Inflammatory macrophage treated with lipopolysaccharide for 1 hour (primary cell): ENCODE measurements at regions not wholly inside any gene's neighbourhood (a gene's known extent, or its start where the extent isn't known, plus 50 kb on each side); places are given as distances from the start of the nearest gene placed in this dataset.

ENCODE experiments used
- DNase-seq, 2 donors: peaks; one replicate each; pipeline ENCODE4 v3.0.0-alpha.2; 2020 to 2022

GRCh38 chr12:13375583-13376345, 179.2 kb downstream of the EMP1 start:
- DNase-seq: no peak

- no peak for DNase-seq
Observed at GRCh38 chr12:13374793-13375192, 178.3 kb downstream of the EMP1 start.

- DNase-seq: no peak
Observed at GRCh38 chr12:13373803-13374202, 177.3 kb downstream of the EMP1 start.

GRCh38 chr12:13373131-13373530, 176.6 kb downstream of the EMP1 start:
- no peak for DNase-seq

- no peak for DNase-seq
Observed at GRCh38 chr12:13372386-13372785, 175.9 kb downstream of the EMP1 start.

GRCh38 chr12:13371797-13372196, 175.3 kb downstream of the EMP1 start:
- no peak for DNase-seq

- DNase-seq: no peak
Observed at GRCh38 chr12:13371367-13371766, 174.8 kb downstream of the EMP1 start.

GRCh38 chr12:13369474-13370056, 173.0 kb downstream of the EMP1 start:
- DNase-seq: no peak

GRCh38 chr12:13368971-13369370, 172.4 kb downstream of the EMP1 start:
- no peak for DNase-seq

GRCh38 chr12:13368431-13368830, 171.9 kb downstream of the EMP1 start:
- no peak for DNase-seq

- no peak for DNase-seq
Observed at GRCh38 chr12:13367973-13368372, 171.4 kb downstream of the EMP1 start.

- DNase-seq: no peak
Observed at GRCh38 chr12:13365748-13366366, 169.3 kb downstream of the EMP1 start.

- DNase-seq: peak; percentile 12 to 53
Observed at GRCh38 chr12:13362260-13362841, 165.8 kb downstream of the EMP1 start.

- DNase-seq: no peak
Observed at GRCh38 chr12:13359636-13360035, 163.1 kb downstream of the EMP1 start.

- no peak for DNase-seq
Observed at GRCh38 chr12:13358391-13358905, 161.9 kb downstream of the EMP1 start.

GRCh38 chr12:13350946-13351345, 154.4 kb downstream of the EMP1 start:
- no peak for DNase-seq

- no peak for DNase-seq
Observed at GRCh38 chr12:13350381-13350780, 153.9 kb downstream of the EMP1 start.

GRCh38 chr12:13348464-13348863, 151.9 kb downstream of the EMP1 start:
- DNase-seq: no peak

GRCh38 chr12:13347241-13348043, 150.9 kb downstream of the EMP1 start:
- DNase-seq: no peak

- DNase-seq: no peak
Observed at GRCh38 chr12:13345722-13346121, 149.2 kb downstream of the EMP1 start.

GRCh38 chr12:13343375-13343774, 146.8 kb downstream of the EMP1 start:
- no peak for DNase-seq

GRCh38 chr12:13342971-13343370, 146.4 kb downstream of the EMP1 start:
- no peak for DNase-seq

GRCh38 chr12:13340149-13340548, 143.6 kb downstream of the EMP1 start:
- DNase-seq: no peak
